Endothelial cell of umbilical vein (primary cell): ENCODE measurements at regions not wholly inside any gene's neighbourhood (a gene's known extent, or its start where the extent isn't known, plus 50 kb on each side); places are given as distances from the start of the nearest gene placed in this dataset.

Experiments used
- BruUV-seq: library from RNA; stranded (reverse); fragments of 400-500 nt; replicated peaks from 2 replicates; lab custom pipeline; 2021; lab: Mats Ljungman, UMichigan
- CTCF ChIA-PET: fragments of 300-600, 350-600 bp; sonication (Branson Sonifier 250); formaldehyde crosslinking; loops from one replicate; lab custom pipeline; 2021; ENCODE audit warnings: antibody characterized with exemption, inconsistent platforms; lab: Charles Lee
- POLR2A ChIA-PET: fragments of 300-600, 350-600 bp; sonication (Branson Sonifier 250); formaldehyde crosslinking; loops from one replicate; lab custom pipeline; 2021; ENCODE audit warnings: antibody characterized with exemption, inconsistent platforms; lab: Charles Lee
- DNase-seq: peaks from one replicate; pipeline ENCODE4 v3.0.0-alpha.2; 2011; ENCODE audit warnings: low read depth, low spot score
- FAIRE-seq: peaks from 2 replicates; lab custom pipeline; 2011; peaks lifted over from hg19 to GRCh38; lab: Jason Lieb, UNC
- H2AFZ ChIP-seq: 2 replicates; pipeline ENCODE4 v1.6.0; 2012; ENCODE audit warnings: low read depth, low read length, control low read depth, inconsistent platforms
- H3K27ac ChIP-seq: 2 replicates; pipeline ENCODE4 v1.5.1; 2011; ENCODE audit warnings: low read depth, mild to moderate bottlenecking, control low read depth, low read length, moderate library complexity; ENCODE audit not compliant: insufficient read depth
- H3K27me3 ChIP-seq, 2 experiments: 2 replicates each; pipeline versions ENCODE4 v1.6.0 to v1.6.1; 2011; ENCODE audit warnings: low read length in 2 of 2, mixed read lengths in 1 of 2; ENCODE audit not compliant: control insufficient read depth in 2 of 2, insufficient read depth in 2 of 2
- H3K36me3 ChIP-seq, 2 experiments: 2 replicates in 1 of 2; 3 replicates in 1 of 2; pipeline ENCODE4 v1.5.1; 2011; ENCODE audit warnings: low read length in 2 of 2, mild to moderate bottlenecking in 1 of 2, moderate library complexity in 1 of 2; ENCODE audit not compliant: control insufficient read depth in 2 of 2, insufficient read depth in 2 of 2; ENCODE audit errors: extremely low read depth in 1 of 2
- H3K4me1 ChIP-seq: 3 replicates; pipeline ENCODE4 v1.5.1; 2011; ENCODE audit warnings: mild to moderate bottlenecking, low read length; ENCODE audit not compliant: control insufficient read depth, insufficient read depth; ENCODE audit errors: extremely low read depth
- H3K4me2 ChIP-seq: 2 replicates; pipeline ENCODE4 v1.6.1; 2011; ENCODE audit warnings: low read length, control low read depth, mixed read lengths; ENCODE audit not compliant: insufficient read depth
- H3K4me3 ChIP-seq, 3 experiments: fragments of 200-600 bp in 1 of 3; sonication (generic), shearing (Covaris generic) in 1 of 3; replicated peaks in 1 of 3; 2 replicates each; pipeline ENCODE4 v1.5.1; 2011 to 2016; ENCODE audit warnings: control low read depth in 3 of 3, low read length in 3 of 3, mild to moderate bottlenecking in 2 of 3, inconsistent platforms in 1 of 3, low read depth in 1 of 3, moderate library complexity in 1 of 3; ENCODE audit not compliant: insufficient read depth in 1 of 3
- H3K79me2 ChIP-seq: 2 replicates; pipeline ENCODE4 v1.6.0; 2012; ENCODE audit warnings: low read length, inconsistent platforms; ENCODE audit not compliant: control insufficient read depth, insufficient read depth
- H3K9ac ChIP-seq: replicated peaks from 2 replicates; pipeline ENCODE3; 2011; ENCODE audit warnings: low read length, control low read depth; ENCODE audit not compliant: insufficient read depth; ENCODE audit errors: extremely low read depth
- H3K9me1 ChIP-seq: replicated peaks from 3 replicates; pipeline ENCODE4 v1.6.0; 2011; ENCODE audit warnings: mild to moderate bottlenecking, low read length; ENCODE audit not compliant: control insufficient read depth, insufficient read depth; ENCODE audit errors: extremely low read depth
- H3K9me3 ChIP-seq: replicated peaks from 2 replicates; pipeline ENCODE4 v1.5.1; 2012; ENCODE audit warnings: low read length, inconsistent platforms; ENCODE audit not compliant: control insufficient read depth, insufficient read depth
- H4K20me1 ChIP-seq: replicated peaks from 2 replicates; pipeline ENCODE3; 2011; ENCODE audit warnings: mild to moderate bottlenecking, low read length; ENCODE audit not compliant: control insufficient read depth, insufficient read depth; ENCODE audit errors: extremely low read depth
- EZH2 ChIP-seq: IDR thresholded peaks from 2 replicates; pipeline ENCODE4 v1.6.1; 2012; ENCODE audit warnings: borderline replicate concordance, low read depth, mild to moderate bottlenecking, moderate library complexity, low read length, inconsistent platforms; ENCODE audit not compliant: severe bottlenecking
- FOS ChIP-seq: IDR thresholded peaks from 2 replicates; pipeline ENCODE4 v1.6.1; 2011; ENCODE audit warnings: mild to moderate bottlenecking, low read length, moderate library complexity, borderline replicate concordance; ENCODE audit not compliant: insufficient read depth
- GATA2 ChIP-seq: IDR thresholded peaks from 2 replicates; pipeline ENCODE4 v1.7.0; 2011; ENCODE audit warnings: low read depth, mild to moderate bottlenecking, moderate library complexity, mixed read lengths, low read length; ENCODE audit not compliant: insufficient read length, insufficient read depth
- JUN ChIP-seq: IDR thresholded peaks from 2 replicates; pipeline ENCODE4 v1.6.1; 2011; ENCODE audit warnings: borderline replicate concordance, low read depth; ENCODE audit not compliant: insufficient read length, insufficient read depth
- MYC ChIP-seq: IDR thresholded peaks from one replicate; pipeline ENCODE4 v1.6.1; 2011; ENCODE audit warnings: mild to moderate bottlenecking, low read depth, low read length
- POLR2A ChIP-seq: IDR thresholded peaks from 2 replicates; pipeline ENCODE4 v1.6.1; 2012; ENCODE audit warnings: low read depth, mild to moderate bottlenecking, control low read depth, low read length
- POLR2AphosphoS5 ChIP-seq: IDR thresholded peaks from 2 replicates; pipeline ENCODE4 v1.6.1; 2012; ENCODE audit warnings: low read depth, mild to moderate bottlenecking, control low read depth, low read length, moderate library complexity; ENCODE audit not compliant: insufficient read depth
- dilution Hi-C: fragments of 300-500 bp; cut with MboI; formaldehyde crosslinking; loops from one replicate; pipeline ENCODE4 v1.15.0; 2019; ENCODE audit warnings: low sequenced_read_pairs; ENCODE audit not compliant: extremely low pct_ligation_motif_present
- intact Hi-C: fragments of 100-400 bp; cut with micrococcal nuclease; formaldehyde crosslinking; loops from one replicate; pipeline ENCODE4 v1.10.0; 2022
- TF ChIP-seq, protein P1 (sequence below): IDR thresholded peaks from 2 replicates; pipeline ENCODE4 v1.6.1; 2011; ENCODE audit not compliant: insufficient read depth, insufficient read length
- TF ChIP-seq, protein P2 (sequence below), 2 donors: IDR thresholded peaks; 1 replicate in 1 of 2; 2 replicates in 1 of 2; pipeline ENCODE4 v1.5.1; 2011; ENCODE audit warnings: low read length in 2 of 2, mild to moderate bottlenecking in 2 of 2, moderate library complexity in 2 of 2, control low read depth in 1 of 2, inconsistent platforms in 1 of 2, low read depth in 1 of 2; ENCODE audit not compliant: insufficient read depth in 1 of 2; ENCODE audit errors: extremely low read depth in 1 of 2

DNA sequence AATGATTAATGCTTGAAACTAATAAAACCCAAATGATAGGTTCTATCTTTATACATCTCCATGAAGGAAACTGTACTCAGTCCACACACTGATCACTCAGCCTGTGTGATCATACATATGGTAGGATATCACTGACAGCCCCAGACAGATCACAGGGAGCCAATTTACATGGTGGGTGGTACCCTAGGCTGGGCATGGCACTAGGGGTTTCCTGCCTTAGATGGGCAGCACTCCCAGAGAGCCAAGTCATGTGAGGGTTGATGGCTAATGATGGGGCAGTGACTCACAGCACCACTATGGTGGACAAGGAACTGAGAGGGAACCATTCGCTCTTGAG, 89.6 kb upstream of the PTPRR start:
- Histone ChIP-seq H3K9me3 (no peaks in the 10 kb centered on the region), H3K27me3 (no peaks in the 10 kb centered on the region), H3K79me2 (no peaks in the 10 kb centered on the region), H3K4me2 (no peak overlapping the region), H4K20me1 (no peaks in the 10 kb centered on the region), H3K4me3 (no peak overlapping the region), H3K4me1 (no peaks in the 10 kb centered on the region), H3K9me1 (no peaks in the 10 kb centered on the region), H3K9ac (no peak overlapping the region), H3K36me3 (no peaks in the 10 kb centered on the region), H2AFZ (no peak overlapping the region), H3K27ac (no peak overlapping the region)
- CTCF ChIA-PET, result no interaction called here
- dilution Hi-C loops (no loop called here), intact Hi-C loops (no loop called here)
- FAIRE-seq (no peak), DNase-seq (no peak)
- BruUV-seq, result no TSS peak
- TF ChIP-seq EZH2, result no peak
- TF ChIP-seq, protein P1, sequence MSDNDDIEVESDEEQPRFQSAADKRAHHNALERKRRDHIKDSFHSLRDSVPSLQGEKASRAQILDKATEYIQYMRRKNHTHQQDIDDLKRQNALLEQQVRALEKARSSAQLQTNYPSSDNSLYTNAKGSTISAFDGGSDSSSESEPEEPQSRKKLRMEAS, result no peak
- TF ChIP-seq, protein P2, sequence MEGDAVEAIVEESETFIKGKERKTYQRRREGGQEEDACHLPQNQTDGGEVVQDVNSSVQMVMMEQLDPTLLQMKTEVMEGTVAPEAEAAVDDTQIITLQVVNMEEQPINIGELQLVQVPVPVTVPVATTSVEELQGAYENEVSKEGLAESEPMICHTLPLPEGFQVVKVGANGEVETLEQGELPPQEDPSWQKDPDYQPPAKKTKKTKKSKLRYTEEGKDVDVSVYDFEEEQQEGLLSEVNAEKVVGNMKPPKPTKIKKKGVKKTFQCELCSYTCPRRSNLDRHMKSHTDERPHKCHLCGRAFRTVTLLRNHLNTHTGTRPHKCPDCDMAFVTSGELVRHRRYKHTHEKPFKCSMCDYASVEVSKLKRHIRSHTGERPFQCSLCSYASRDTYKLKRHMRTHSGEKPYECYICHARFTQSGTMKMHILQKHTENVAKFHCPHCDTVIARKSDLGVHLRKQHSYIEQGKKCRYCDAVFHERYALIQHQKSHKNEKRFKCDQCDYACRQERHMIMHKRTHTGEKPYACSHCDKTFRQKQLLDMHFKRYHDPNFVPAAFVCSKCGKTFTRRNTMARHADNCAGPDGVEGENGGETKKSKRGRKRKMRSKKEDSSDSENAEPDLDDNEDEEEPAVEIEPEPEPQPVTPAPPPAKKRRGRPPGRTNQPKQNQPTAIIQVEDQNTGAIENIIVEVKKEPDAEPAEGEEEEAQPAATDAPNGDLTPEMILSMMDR (IDR thresholded peaks at IDR 0.05; ENCODE audit: extremely low read depth in 1 of 2, insufficient read depth in 1 of 2, low read depth in 1 of 2, low read length in 2 of 2), result no peak
- TF ChIP-seq POLR2A, result no peak
- TF ChIP-seq POLR2AphosphoS5, result no peak
- no peak for TF ChIP-seq JUN
- TF ChIP-seq GATA2, result no peak
- no peak for TF ChIP-seq FOS
- no peak for TF ChIP-seq MYC
- POLR2A ChIA-PET, result no interaction called here
